ENCODE measurements at regions not wholly inside any gene's neighbourhood (a gene's known extent, or its start where the extent isn't known, plus 50 kb on each side); places are given as distances from the start of the nearest gene placed in this dataset.
"Not testable (repeated sequence)": the region's sequence is repeated elsewhere in the genome, so short reads cannot be mapped to it uniquely, and the experiment has no call there.

DNA sequence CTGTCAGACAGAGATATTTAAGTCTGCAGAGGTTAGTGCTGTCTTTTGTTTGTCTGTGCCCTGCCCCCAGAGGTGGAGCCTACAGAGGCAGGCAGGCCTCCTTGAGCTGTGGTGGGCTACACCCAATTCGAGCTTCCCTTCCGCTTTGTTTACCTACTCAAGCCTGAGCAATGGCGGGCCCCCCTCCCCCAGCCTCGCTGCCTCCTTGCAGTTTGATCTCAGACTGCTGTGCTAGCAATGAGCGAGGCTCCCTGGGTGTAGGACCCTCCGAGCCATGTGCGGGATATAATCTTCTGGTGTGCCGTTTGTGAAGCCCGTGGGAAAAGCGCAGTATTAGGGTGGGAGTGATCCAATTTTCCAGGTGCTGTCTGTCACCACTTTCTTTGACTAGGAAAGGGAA is 366.3 kb upstream of the MAGEB18 start:
- TF ChIP-seq, protein P1, sequence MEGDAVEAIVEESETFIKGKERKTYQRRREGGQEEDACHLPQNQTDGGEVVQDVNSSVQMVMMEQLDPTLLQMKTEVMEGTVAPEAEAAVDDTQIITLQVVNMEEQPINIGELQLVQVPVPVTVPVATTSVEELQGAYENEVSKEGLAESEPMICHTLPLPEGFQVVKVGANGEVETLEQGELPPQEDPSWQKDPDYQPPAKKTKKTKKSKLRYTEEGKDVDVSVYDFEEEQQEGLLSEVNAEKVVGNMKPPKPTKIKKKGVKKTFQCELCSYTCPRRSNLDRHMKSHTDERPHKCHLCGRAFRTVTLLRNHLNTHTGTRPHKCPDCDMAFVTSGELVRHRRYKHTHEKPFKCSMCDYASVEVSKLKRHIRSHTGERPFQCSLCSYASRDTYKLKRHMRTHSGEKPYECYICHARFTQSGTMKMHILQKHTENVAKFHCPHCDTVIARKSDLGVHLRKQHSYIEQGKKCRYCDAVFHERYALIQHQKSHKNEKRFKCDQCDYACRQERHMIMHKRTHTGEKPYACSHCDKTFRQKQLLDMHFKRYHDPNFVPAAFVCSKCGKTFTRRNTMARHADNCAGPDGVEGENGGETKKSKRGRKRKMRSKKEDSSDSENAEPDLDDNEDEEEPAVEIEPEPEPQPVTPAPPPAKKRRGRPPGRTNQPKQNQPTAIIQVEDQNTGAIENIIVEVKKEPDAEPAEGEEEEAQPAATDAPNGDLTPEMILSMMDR (IDR thresholded peaks at IDR 0.05), result not testable (repeated sequence)
- not testable (repeated sequence) for TF ChIP-seq POLR2AphosphoS5 (IDR thresholded peaks at IDR 0.05)

All from esophagus muscularis mucosa (tissue), 3 donors.